NCI-H1694 treated with DMSO at 0.1 percent for 48 hours (cell line): ENCODE measurements at regions not wholly inside any gene's neighbourhood (a gene's known extent, or its start where the extent isn't known, plus 50 kb on each side); places are given as distances from the start of the nearest gene placed in this dataset.

Source experiments
- DNase-seq: peaks from one replicate; lab custom pipeline; 2025; lab: John Stamatoyannopoulos, UW

GRCh38 chrX:26375346-26375745 lies 159.4 kb downstream of the MAGEB5 start:
- DNase-seq: no peak

- no peak for DNase-seq
Observed at GRCh38 chrX:26373829-26374228, 157.9 kb downstream of the MAGEB5 start.

GRCh38 chrX:26352891-26353430 lies 137.0 kb downstream of the MAGEB5 start:
- DNase-seq: no peak

- DNase-seq: no peak
Observed at GRCh38 chrX:26347171-26347570, 131.2 kb downstream of the MAGEB5 start.

- DNase-seq: no peak
Observed at GRCh38 chrX:26334232-26334631, 118.3 kb downstream of the MAGEB5 start.

- DNase-seq: no peak
Observed at GRCh38 chrX:26328608-26329319, 112.8 kb downstream of the MAGEB5 start.

- DNase-seq: no peak
Observed at GRCh38 chrX:26309262-26309661, 93.3 kb downstream of the MAGEB5 start.

GRCh38 chrX:26295425-26295824 lies 79.5 kb downstream of the MAGEB5 start:
- no peak for DNase-seq

GRCh38 chrX:26286836-26287235 lies 70.9 kb downstream of the MAGEB5 start:
- DNase-seq: no peak
